Gastroesophageal sphincter (tissue), 4 donors: ENCODE measurements at regions not wholly inside any gene's neighbourhood (a gene's known extent, or its start where the extent isn't known, plus 50 kb on each side); places are given as distances from the start of the nearest gene placed in this dataset.

Source experiments
- ATAC-seq: fragments of 150-250 bp; one replicate; pipeline ENCODE4 v1.9.1; 2016; ENCODE audit warnings: mild to moderate bottlenecking, moderate library complexity
- H3K27ac ChIP-seq, 4 donors: fragments of 200-600 bp; sonication (generic) in 3 of 4; 1 replicate in 3 of 4; 2 replicates in 1 of 4; pipeline ENCODE4 v1.5.1; 2016 to 2019
- H3K27me3 ChIP-seq: fragments of 200-600 bp; sonication (generic); one replicate; pipeline ENCODE4 v1.5.1; 2019
- H3K36me3 ChIP-seq, 2 donors: fragments of 200-600 bp; sonication (generic); one replicate each; pipeline ENCODE4 v1.5.1; 2019; ENCODE audit warnings: control low read depth in 1 of 2
- H3K4me1 ChIP-seq, 3 donors: fragments of 200-600 bp; sonication (generic); 1 replicate in 2 of 3; 2 replicates in 1 of 3; pipeline ENCODE4 v1.5.1; 2016 to 2019; ENCODE audit warnings: control low read depth in 2 of 3
- H3K4me3 ChIP-seq, 2 donors: fragments of 200-600 bp; sonication (generic); one replicate each; pipeline ENCODE4 v1.5.1; 2019; ENCODE audit warnings: mild to moderate bottlenecking in 1 of 2, moderate library complexity in 1 of 2
- H3K9me3 ChIP-seq, 3 donors: fragments of 200-600 bp; sonication (generic); one replicate each; pipeline ENCODE4 v1.5.1; 2017 to 2019; ENCODE audit warnings: control low read depth in 2 of 3
- EP300 ChIP-seq: sonication (generic); formaldehyde crosslinking; IDR thresholded peaks from one replicate; pipeline ENCODE4 v1.6.1; 2017; ENCODE audit warnings: antibody characterized with exemption, mild to moderate bottlenecking
- POLR2A ChIP-seq, 2 donors: fragments of 450-650 bp; IDR thresholded peaks; one replicate each; pipeline ENCODE4 v1.6.1; 2017; ENCODE audit warnings: antibody characterized with exemption in 2 of 2, mild to moderate bottlenecking in 2 of 2, moderate library complexity in 1 of 2
- POLR2AphosphoS5 ChIP-seq: sonication (generic); formaldehyde crosslinking; IDR thresholded peaks from one replicate; pipeline ENCODE4 v1.6.1; 2017; ENCODE audit warnings: antibody characterized with exemption
- WGBS, 2 donors: methylation state at CpG; one replicate each; pipeline ENCODE4 v1.1.5; 2018; ENCODE audit warnings: low coverage in 1 of 2; 5-methylcytosine and 5-hydroxymethylcytosine counted together
- TF ChIP-seq, protein P1 (sequence below), 4 experiments: fragments of 200-600 bp in 2 of 4; fragments of 450-650 bp in 2 of 4; sonication (generic) in 1 of 4; IDR thresholded peaks; one replicate each; pipeline ENCODE4 v1.5.1; 2017 to 2019; ENCODE audit warnings: antibody characterized with exemption in 4 of 4, mild to moderate bottlenecking in 2 of 4, moderate library complexity in 2 of 4

DNA sequence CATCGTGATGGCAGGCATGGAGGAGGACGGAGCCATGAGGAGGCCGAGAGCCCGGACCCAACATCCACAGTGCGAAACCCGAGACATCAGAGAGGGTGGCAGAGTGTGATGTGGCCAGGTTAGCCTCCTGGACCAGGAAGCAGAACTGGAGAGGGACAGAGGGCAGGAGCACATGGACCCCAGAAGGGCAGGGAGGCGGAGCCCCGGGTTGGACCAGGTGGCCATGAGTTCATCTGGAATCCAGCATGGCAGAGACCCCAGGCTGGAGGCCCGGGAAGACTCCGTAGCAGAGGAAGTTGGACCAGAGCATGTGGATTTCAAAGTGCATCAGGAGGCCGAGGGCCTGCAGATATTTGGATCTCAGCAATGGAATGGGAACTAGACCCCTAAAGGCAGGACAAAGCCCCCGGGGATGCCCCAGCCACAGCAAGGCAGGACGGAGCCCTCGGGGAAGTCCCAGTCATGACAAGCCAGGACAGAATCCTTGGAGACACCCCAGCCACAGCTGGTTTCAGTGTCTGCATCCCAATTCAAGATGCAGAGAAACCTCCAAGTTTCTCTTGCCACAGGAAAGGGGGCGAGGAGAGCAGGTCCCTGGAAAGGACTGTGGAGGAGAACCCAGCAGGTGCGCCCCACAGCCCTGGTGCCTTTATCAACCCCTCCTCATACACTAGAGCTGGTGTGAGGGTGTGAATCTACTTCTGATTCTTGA lies 1393.4 kb downstream of the BRD1 start:
- Histone ChIP-seq H3K36me3 (no peaks in the 10 kb centered on the region), H3K27ac (no peak overlapping the region), H3K4me1 (no peaks in the 10 kb centered on the region), H3K9me3 (no peaks in the 10 kb centered on the region), H3K4me3 (no peak overlapping the region), H3K27me3 (peaks cover 52% of the 10 kb centered on the region)
- no peak for ATAC-seq
- TF ChIP-seq POLR2AphosphoS5, result no peak
- TF ChIP-seq, protein P1, sequence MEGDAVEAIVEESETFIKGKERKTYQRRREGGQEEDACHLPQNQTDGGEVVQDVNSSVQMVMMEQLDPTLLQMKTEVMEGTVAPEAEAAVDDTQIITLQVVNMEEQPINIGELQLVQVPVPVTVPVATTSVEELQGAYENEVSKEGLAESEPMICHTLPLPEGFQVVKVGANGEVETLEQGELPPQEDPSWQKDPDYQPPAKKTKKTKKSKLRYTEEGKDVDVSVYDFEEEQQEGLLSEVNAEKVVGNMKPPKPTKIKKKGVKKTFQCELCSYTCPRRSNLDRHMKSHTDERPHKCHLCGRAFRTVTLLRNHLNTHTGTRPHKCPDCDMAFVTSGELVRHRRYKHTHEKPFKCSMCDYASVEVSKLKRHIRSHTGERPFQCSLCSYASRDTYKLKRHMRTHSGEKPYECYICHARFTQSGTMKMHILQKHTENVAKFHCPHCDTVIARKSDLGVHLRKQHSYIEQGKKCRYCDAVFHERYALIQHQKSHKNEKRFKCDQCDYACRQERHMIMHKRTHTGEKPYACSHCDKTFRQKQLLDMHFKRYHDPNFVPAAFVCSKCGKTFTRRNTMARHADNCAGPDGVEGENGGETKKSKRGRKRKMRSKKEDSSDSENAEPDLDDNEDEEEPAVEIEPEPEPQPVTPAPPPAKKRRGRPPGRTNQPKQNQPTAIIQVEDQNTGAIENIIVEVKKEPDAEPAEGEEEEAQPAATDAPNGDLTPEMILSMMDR (IDR thresholded peaks at IDR 0.05), result no peak
- 60 to 85% methylated on average over 1 to 13 of the region's 16 CpGs for WGBS, 2 donors

DNA sequence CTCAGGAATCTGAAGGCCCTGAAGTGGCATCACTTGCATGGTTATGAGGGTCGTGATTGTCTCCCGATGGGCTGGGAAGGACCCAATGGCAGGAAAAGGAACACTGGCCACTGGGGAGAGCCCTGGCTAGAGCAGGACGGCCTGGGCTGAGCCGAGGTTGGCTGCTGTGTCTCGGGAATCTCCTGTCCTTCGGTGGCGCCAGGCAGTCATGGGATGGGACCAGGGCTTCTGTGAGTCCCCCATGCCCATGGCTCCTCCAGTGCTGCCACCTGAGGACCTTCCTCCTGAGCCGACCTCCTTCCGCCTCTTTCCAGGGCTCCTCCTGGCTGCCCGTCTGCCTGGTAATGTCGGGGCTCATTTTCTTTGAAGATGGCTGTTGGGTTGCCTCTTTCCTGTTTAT lies 1394.0 kb downstream of the BRD1 start:
- Histone ChIP-seq H3K27me3 (peaks cover 59% of the 10 kb centered on the region), H3K27ac (no peak overlapping the region), H3K4me1 (no peaks in the 10 kb centered on the region), H3K36me3 (no peaks in the 10 kb centered on the region), H3K4me3 (no peak overlapping the region), H3K9me3 (no peaks in the 10 kb centered on the region)
- ATAC-seq, result no peak
- 100% methylated on average over 1 of the region's 11 CpGs; no CpG with 5 or more reads in 1 of the 2 donors for WGBS, 2 donors
- TF ChIP-seq POLR2AphosphoS5 (no peak), POLR2A (IDR thresholded peaks at IDR 0.05) (no peak), EP300 (no peak)
- TF ChIP-seq, protein P1 (IDR thresholded peaks at IDR 0.05), result no peak

DNA sequence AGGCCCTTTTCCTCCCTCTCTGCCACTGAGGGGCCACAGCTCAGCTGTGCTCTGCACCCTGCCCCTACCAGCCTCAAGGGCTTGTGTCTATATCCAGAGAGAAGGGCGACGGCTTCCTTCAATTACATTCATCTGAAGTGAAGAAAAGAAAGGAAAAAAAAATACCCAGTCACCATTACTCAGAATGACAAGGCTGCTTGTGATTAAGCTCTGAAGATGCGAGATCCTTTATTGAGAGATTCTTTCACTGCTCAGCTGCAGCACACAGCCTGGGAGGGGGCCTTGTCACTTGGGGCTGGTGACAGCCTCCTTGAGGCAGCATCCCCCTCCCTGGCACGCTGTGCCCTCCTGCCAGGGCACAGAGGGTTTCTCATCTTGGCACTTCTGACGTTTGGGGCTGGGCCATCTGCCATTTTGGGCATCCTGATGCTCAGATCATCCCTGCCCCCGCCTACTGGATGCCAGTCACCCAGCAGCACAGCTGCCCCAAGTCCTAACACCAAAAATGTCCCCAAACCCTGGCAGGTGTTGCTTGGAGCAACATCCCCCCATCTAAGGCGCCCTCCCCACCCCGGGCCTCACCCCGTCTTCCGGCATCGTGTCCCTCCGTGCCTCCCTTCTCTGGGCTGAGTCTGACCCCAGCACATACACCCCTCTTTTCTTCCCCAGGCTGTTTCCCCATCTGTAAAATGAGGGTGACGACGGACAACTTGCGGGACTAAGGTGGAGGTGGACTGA lies 1394.7 kb downstream of the BRD1 start:
- Histone ChIP-seq H3K4me3 (no peak overlapping the region), H3K9me3 (no peaks in the 10 kb centered on the region), H3K36me3 (no peaks in the 10 kb centered on the region), H3K27me3 (peaks cover 66% of the 10 kb centered on the region), H3K4me1 (no peaks in the 10 kb centered on the region), H3K27ac (no peak overlapping the region)
- no peak for ATAC-seq
- TF ChIP-seq POLR2A (IDR thresholded peaks at IDR 0.05), result no peak
- no peak for TF ChIP-seq POLR2AphosphoS5
- TF ChIP-seq, protein P1 (IDR thresholded peaks at IDR 0.05), result no peak
- TF ChIP-seq EP300, result no peak
- WGBS, 2 donors, result 65 to 79% methylated on average over 5 of the region's 15 CpGs

DNA sequence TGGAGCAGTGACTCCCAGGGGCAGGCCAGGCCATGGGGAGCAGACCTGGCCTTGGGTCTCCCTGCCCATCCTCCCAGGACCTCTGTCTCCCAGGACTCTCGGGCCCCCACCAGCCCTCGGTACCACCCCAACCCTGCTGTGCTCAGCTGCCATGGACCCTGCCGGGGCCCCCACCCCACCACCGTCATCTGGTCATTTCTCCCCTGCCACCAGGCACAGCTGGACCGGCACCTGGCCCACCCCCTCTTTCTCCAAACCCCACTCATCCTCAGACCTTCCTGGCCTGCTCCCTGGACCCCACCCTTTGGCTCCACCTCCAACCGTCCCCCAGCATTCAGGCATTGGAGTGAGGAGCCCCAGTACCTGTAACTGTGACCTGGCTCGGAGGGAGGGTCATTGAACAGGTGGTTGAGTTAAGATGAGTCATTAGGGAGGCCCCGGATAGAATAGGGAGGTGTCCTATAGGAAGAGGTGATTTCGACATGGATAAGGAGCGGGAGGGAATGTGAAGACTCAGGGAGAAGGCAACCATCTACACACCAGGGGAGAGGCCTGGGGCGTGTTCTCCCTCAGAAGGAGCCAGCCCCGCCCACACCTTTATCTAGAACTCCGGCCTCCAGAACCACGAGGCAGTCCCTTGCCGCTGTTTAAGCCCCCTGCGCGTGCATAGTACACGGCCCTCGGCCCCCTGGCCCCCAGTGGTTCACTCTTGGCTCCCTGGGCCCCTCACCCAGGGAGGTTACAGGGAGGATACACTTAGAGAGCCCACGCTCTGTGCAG lies 1395.9 kb downstream of the BRD1 start:
- no peak for ATAC-seq
- Histone ChIP-seq H3K27ac (no peak overlapping the region), H3K9me3 (no peaks in the 10 kb centered on the region), H3K36me3 (no peaks in the 10 kb centered on the region), H3K4me3 (no peak overlapping the region), H3K27me3 (peaks cover 76% of the 10 kb centered on the region), H3K4me1 (no peaks in the 10 kb centered on the region)
- TF ChIP-seq EP300, result no peak
- TF ChIP-seq, protein P1 (IDR thresholded peaks at IDR 0.05), result no peak
- no peak for TF ChIP-seq POLR2AphosphoS5
- TF ChIP-seq POLR2A (IDR thresholded peaks at IDR 0.05), result no peak
- 76 to 85% methylated on average over 4 to 16 of the region's 20 CpGs for WGBS, 2 donors
